ENCODE measurements at regions not wholly inside any gene's neighbourhood (a gene's known extent, or its start where the extent isn't known, plus 50 kb on each side); places are given as distances from the start of the nearest gene placed in this dataset.

DNA sequence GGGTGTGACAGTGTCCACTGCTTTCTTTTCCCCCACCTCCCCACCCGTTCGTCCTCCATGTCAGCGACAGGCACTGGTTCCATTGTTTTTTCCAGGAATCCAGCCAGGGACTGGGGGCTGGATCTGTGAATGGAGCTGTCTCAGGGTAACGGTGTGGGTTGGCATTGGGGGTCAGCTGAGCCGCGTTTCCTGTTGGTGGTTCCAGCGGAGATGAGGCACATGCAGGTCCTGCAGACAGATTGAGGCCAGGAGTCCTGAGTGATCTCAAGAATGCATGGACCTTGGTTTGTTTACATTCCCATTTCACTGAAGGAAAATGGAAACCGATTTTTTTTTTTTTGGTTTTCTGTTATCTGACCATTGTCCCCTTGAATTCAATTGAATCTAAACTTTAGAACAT, 303.9 kb downstream of the FGF9 start:
- Histone ChIP-seq H3K4me1 (ENCODE audit: control insufficient read depth, insufficient read depth, low read length) (no peaks in the 10 kb centered on the region), H3K27me3 (ENCODE audit: control insufficient read depth, insufficient read depth, low read length) (no peaks in the 10 kb centered on the region), H3K9me3 (ENCODE audit: control insufficient read depth, insufficient read depth, low read depth, low read length) (no peaks in the 10 kb centered on the region), H3K27ac (ENCODE audit: low read length) (no peak overlapping the region), H3K36me3 (ENCODE audit: control insufficient read depth, insufficient read depth, low read length) (no peaks in the 10 kb centered on the region), H3K4me3 (ENCODE audit: low read depth in 2 of 2, low read length in 2 of 2) (no peak overlapping the region)
- ATAC-seq, result no peak
- ChIA-PET POLR2A (no interaction called here), CTCF (no interaction called here)
- no peak for DNase-seq (ENCODE audit: low read depth, low spot score)
- in situ Hi-C loops (cut with HindIII; ENCODE audit: low pct_unique_long_range_greater_than_20kb, low sequenced_read_pairs), result no loop called here
- intact Hi-C loops (cut with micrococcal nuclease; ENCODE audit: unreplicated experiment), result no loop called here
- BruUV-seq (replicated peaks), result no TSS peak
- TF ChIP-seq, protein P1, sequence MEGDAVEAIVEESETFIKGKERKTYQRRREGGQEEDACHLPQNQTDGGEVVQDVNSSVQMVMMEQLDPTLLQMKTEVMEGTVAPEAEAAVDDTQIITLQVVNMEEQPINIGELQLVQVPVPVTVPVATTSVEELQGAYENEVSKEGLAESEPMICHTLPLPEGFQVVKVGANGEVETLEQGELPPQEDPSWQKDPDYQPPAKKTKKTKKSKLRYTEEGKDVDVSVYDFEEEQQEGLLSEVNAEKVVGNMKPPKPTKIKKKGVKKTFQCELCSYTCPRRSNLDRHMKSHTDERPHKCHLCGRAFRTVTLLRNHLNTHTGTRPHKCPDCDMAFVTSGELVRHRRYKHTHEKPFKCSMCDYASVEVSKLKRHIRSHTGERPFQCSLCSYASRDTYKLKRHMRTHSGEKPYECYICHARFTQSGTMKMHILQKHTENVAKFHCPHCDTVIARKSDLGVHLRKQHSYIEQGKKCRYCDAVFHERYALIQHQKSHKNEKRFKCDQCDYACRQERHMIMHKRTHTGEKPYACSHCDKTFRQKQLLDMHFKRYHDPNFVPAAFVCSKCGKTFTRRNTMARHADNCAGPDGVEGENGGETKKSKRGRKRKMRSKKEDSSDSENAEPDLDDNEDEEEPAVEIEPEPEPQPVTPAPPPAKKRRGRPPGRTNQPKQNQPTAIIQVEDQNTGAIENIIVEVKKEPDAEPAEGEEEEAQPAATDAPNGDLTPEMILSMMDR (IDR thresholded peaks at IDR 0.05), result no peak
- TF ChIP-seq SIN3A (IDR thresholded peaks at IDR 0.05; ENCODE audit: borderline replicate concordance, insufficient read depth, low read depth, low read length), result no peak
- no peak for TF ChIP-seq TCF7L2 (IDR thresholded peaks at IDR 0.05; ENCODE audit: low read depth, low read length)
- TF ChIP-seq POLR2AphosphoS5 (IDR thresholded peaks at IDR 0.05; ENCODE audit: low read depth, low read length), result no peak
- TF ChIP-seq, protein P2, sequence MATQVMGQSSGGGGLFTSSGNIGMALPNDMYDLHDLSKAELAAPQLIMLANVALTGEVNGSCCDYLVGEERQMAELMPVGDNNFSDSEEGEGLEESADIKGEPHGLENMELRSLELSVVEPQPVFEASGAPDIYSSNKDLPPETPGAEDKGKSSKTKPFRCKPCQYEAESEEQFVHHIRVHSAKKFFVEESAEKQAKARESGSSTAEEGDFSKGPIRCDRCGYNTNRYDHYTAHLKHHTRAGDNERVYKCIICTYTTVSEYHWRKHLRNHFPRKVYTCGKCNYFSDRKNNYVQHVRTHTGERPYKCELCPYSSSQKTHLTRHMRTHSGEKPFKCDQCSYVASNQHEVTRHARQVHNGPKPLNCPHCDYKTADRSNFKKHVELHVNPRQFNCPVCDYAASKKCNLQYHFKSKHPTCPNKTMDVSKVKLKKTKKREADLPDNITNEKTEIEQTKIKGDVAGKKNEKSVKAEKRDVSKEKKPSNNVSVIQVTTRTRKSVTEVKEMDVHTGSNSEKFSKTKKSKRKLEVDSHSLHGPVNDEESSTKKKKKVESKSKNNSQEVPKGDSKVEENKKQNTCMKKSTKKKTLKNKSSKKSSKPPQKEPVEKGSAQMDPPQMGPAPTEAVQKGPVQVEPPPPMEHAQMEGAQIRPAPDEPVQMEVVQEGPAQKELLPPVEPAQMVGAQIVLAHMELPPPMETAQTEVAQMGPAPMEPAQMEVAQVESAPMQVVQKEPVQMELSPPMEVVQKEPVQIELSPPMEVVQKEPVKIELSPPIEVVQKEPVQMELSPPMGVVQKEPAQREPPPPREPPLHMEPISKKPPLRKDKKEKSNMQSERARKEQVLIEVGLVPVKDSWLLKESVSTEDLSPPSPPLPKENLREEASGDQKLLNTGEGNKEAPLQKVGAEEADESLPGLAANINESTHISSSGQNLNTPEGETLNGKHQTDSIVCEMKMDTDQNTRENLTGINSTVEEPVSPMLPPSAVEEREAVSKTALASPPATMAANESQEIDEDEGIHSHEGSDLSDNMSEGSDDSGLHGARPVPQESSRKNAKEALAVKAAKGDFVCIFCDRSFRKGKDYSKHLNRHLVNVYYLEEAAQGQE (IDR thresholded peaks at IDR 0.05; ENCODE audit: insufficient read depth in 1 of 2, low read depth in 2 of 2, low read length in 1 of 2), result no peak

GRCh38 chr13:21976159-21976558, 305.3 kb downstream of the FGF9 start:
- in situ Hi-C loops (cut with HindIII; ENCODE audit: low pct_unique_long_range_greater_than_20kb, low sequenced_read_pairs) (no loop called here), intact Hi-C loops (cut with micrococcal nuclease; ENCODE audit: unreplicated experiment) (no loop called here)
- H3K27me3 ChIP-seq (ENCODE audit: control insufficient read depth, insufficient read depth, low read length), result no peaks in the 10 kb centered on the region
- H3K4me3 ChIP-seq (ENCODE audit: low read depth in 2 of 2, low read length in 2 of 2), result no peak overlapping the region
- no peaks in the 10 kb centered on the region for H3K4me1 ChIP-seq (ENCODE audit: control insufficient read depth, insufficient read depth, low read length)
- CTCF ChIA-PET, result no interaction called here
- ATAC-seq, result no peak
- POLR2A ChIA-PET, result no interaction called here
- no peak for TF ChIP-seq TCF7L2 (IDR thresholded peaks at IDR 0.05; ENCODE audit: low read depth, low read length)
- TF ChIP-seq POLR2AphosphoS5 (IDR thresholded peaks at IDR 0.05; ENCODE audit: low read depth, low read length), result no peak
- TF ChIP-seq, protein P1 (IDR thresholded peaks at IDR 0.05), result no peak
- TF ChIP-seq, protein P2 (IDR thresholded peaks at IDR 0.05; ENCODE audit: insufficient read depth in 1 of 2, low read depth in 2 of 2, low read length in 1 of 2), result no peak
- no peak for TF ChIP-seq SIN3A (IDR thresholded peaks at IDR 0.05; ENCODE audit: borderline replicate concordance, insufficient read depth, low read depth, low read length)
- H3K9me3 ChIP-seq (ENCODE audit: control insufficient read depth, insufficient read depth, low read depth, low read length), result no peaks in the 10 kb centered on the region
- H3K36me3 ChIP-seq (ENCODE audit: control insufficient read depth, insufficient read depth, low read length), result no peaks in the 10 kb centered on the region
- no peak overlapping the region for H3K27ac ChIP-seq (ENCODE audit: low read length)
- no TSS peak for BruUV-seq (replicated peaks)
- DNase-seq (ENCODE audit: low read depth, low spot score), result no peak
